ENCODE measurements at regions not wholly inside any gene's neighbourhood (a gene's known extent, or its start where the extent isn't known, plus 50 kb on each side); places are given as distances from the start of the nearest gene placed in this dataset.
"Not testable (repeated sequence)": the region's sequence is repeated elsewhere in the genome, so short reads cannot be mapped to it uniquely, and the experiment has no call there.

DNA sequence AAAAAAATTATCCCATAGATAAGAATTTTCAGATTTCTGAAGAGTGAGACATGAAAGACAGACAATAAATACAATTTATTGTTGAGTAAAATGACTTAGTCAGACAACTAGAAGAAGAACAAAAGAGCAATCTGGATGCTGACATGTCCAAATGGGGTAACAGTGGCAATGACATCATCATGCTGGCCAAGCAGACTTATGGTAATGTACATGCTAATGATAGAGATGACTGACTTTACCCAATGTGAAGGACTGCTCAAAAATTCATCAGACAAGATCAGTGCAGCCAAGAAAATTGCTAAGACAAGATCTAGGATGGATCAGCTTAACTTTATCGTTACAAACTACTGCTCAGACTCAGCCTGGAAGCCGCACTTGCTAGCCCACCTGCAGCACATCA lies 70.5 kb upstream of the SRD5A2 start:
- no peaks in the 10 kb centered on the region for H4K20me1 ChIP-seq
- H3K9me3 ChIP-seq (replicated peaks in 1 of 11): no peaks in the 10 kb centered on the region
- no peak overlapping the region for H3K27ac ChIP-seq
- H3K9ac ChIP-seq: no peak overlapping the region
- no peaks in the 10 kb centered on the region for H3K36me3 ChIP-seq
- H3K4me1 ChIP-seq: no peaks in the 10 kb centered on the region
- H3K27me3 ChIP-seq: no peaks in the 10 kb centered on the region
- TF ChIP-seq Cebpa-rat (IDR thresholded peaks at IDR 0.05): no peak
- H3K4me3 ChIP-seq: no peak overlapping the region
- no peak overlapping the region for H3K4me2 ChIP-seq

DNA sequence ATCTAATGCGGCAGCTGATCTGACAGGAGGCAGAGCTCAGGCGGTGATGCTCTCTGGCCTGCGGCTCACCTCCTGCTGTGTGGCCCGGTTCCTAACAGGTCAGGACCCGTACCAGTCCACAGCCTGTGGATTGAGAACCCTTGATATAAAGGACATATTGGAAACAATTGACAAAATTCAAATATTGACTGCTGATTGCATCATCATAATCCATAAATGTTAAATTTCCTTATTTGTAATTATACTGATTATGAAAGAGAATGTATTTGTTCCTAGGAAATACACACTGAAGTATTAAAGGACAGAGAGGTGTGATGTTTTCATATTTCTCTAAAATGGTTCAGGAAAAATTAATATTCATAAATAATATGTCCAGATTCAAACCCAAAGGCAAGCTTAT lies 63.8 kb upstream of the SRD5A2 start:
- Histone ChIP-seq H3K27me3 (no peaks in the 10 kb centered on the region), H4K20me1 (no peaks in the 10 kb centered on the region), H3K9ac (no peak overlapping the region), H3K36me3 (no peaks in the 10 kb centered on the region), H3K4me1 (no peaks in the 10 kb centered on the region), H3K4me2 (no peak overlapping the region), H3K4me3 (no peak overlapping the region), H3K27ac (no peak overlapping the region), H3K9me3 (replicated peaks in 1 of 11) (peaks cover 11 to 14% (median 12%) of the 10 kb centered on the region in 11 experiments; a peak in 20 of 22 replicates)
- no peak for TF ChIP-seq Cebpa-rat (IDR thresholded peaks at IDR 0.05)

DNA sequence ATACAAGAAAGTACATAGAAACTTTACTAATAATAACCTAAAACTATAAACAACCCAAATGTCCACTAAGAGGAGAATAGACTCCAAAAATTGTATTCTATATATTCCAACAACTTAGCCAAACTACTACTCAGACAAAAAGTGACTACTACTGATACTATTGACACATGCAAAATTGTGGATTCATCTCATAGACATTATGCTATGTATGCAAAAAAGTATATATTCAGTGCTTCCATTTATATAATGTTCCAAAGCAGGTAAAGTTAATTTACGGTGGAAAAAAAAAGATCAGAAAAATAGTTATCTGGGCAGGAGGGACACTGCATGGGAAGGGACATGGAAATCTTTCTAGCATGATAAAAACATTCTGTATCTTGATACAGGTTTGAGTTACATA lies 62.0 kb upstream of the SRD5A2 start:
- peaks cover 11 to 18% (median 17%) of the 10 kb centered on the region in 11 experiments; a peak in 20 of 22 replicates for H3K9me3 ChIP-seq (replicated peaks in 1 of 11)
- H3K27me3 ChIP-seq: no peaks in the 10 kb centered on the region
- H3K4me3 ChIP-seq: no peak overlapping the region
- no peaks in the 10 kb centered on the region for H3K36me3 ChIP-seq
- H3K27ac ChIP-seq: no peak overlapping the region
- H3K4me2 ChIP-seq: no peak overlapping the region
- H4K20me1 ChIP-seq: no peaks in the 10 kb centered on the region
- H3K9ac ChIP-seq: no peak overlapping the region
- TF ChIP-seq Cebpa-rat (IDR thresholded peaks at IDR 0.05): no peak
- H3K4me1 ChIP-seq: no peaks in the 10 kb centered on the region

DNA sequence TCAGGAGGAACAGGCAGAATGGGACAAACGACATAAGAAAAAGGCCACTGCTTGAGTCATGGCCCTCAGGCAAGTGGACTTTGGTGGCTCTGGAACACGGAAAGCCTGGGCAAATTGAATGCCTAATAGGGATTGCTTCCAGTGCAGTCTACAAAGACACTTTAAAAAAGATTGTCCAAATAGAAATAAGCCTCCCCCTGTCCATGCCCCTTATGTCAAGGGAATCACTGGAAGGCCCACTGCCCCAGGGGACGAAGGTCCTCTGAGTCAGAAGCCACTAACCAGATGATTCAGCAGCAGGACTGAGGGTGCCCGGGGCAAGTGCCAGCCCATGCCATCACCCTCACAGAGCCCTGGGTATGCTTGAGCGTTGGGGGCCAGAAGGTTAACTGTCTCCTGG lies 51.5 kb upstream of the SRD5A2 start:
- not testable (repeated sequence) for H3K27me3 ChIP-seq, H3K4me3 ChIP-seq, H3K4me1 ChIP-seq, H3K36me3 ChIP-seq, H3K9ac ChIP-seq, H3K4me2 ChIP-seq, H4K20me1 ChIP-seq, H3K27ac ChIP-seq
- peaks cover 10 to 35% (median 21%) of the 10 kb centered on the region in 11 experiments; a peak in 18 of 22 replicates for H3K9me3 ChIP-seq (replicated peaks in 1 of 11)

Data from BLaER1 treated with 17β-estradiol and CSF1 and Interleukin-3, amounts not matched to agents 10 nM and 100 nM (cell line).